Keratinocyte (primary cell): ENCODE measurements at regions not wholly inside any gene's neighbourhood (a gene's known extent, or its start where the extent isn't known, plus 50 kb on each side); places are given as distances from the start of the nearest gene placed in this dataset.

ENCODE experiments used
- EZH2 ChIP-seq: IDR thresholded peaks from one replicate; pipeline ENCODE4 v1.6.1; 2012; ENCODE audit warnings: inconsistent platforms, mild to moderate bottlenecking, low read length, moderate library complexity
- TF ChIP-seq, protein P1 (sequence below), 3 experiments: IDR thresholded peaks in 1 of 3; conservative IDR thresholded peaks in 1 of 3; optimal IDR thresholded peaks in 1 of 3; 2 replicates in 2 of 3; 3 replicates in 1 of 3; pipeline versions ENCODE3 to v1.5.1; 2011; ENCODE audit warnings: low read length in 3 of 3, mild to moderate bottlenecking in 3 of 3, moderate library complexity in 2 of 3, control low read depth in 1 of 3, inconsistent platforms in 1 of 3; ENCODE audit not compliant: insufficient read depth in 2 of 3; ENCODE audit errors: extremely low read depth in 1 of 3

- TF ChIP-seq, protein P1, sequence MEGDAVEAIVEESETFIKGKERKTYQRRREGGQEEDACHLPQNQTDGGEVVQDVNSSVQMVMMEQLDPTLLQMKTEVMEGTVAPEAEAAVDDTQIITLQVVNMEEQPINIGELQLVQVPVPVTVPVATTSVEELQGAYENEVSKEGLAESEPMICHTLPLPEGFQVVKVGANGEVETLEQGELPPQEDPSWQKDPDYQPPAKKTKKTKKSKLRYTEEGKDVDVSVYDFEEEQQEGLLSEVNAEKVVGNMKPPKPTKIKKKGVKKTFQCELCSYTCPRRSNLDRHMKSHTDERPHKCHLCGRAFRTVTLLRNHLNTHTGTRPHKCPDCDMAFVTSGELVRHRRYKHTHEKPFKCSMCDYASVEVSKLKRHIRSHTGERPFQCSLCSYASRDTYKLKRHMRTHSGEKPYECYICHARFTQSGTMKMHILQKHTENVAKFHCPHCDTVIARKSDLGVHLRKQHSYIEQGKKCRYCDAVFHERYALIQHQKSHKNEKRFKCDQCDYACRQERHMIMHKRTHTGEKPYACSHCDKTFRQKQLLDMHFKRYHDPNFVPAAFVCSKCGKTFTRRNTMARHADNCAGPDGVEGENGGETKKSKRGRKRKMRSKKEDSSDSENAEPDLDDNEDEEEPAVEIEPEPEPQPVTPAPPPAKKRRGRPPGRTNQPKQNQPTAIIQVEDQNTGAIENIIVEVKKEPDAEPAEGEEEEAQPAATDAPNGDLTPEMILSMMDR (optimal IDR thresholded peaks at IDR 0.05 in 1 of 3, IDR thresholded peaks at IDR 0.05 in 1 of 3, conservative IDR thresholded peaks at IDR 0.05 in 1 of 3; ENCODE audit: extremely low read depth in 1 of 3, insufficient read depth in 2 of 3, low read length in 3 of 3): no peak
- TF ChIP-seq EZH2: no peak
Observed at GRCh38 chr5:124997186-124997893, 250.9 kb upstream of the ZNF608 start.
